Trophoblast cell (in vitro differentiated cells and primary cell): ENCODE measurements at regions not wholly inside any gene's neighbourhood (a gene's known extent, or its start where the extent isn't known, plus 50 kb on each side); places are given as distances from the start of the nearest gene placed in this dataset.
"Not testable (repeated sequence)": the region's sequence is repeated elsewhere in the genome, so short reads cannot be mapped to it uniquely, and the experiment has no call there.

Source experiments
- DNase-seq, 2 donors: peaks; one replicate each; pipeline ENCODE4 v3.0.0-alpha.2; 2016
- H2AFZ ChIP-seq: 2 replicates; pipeline ENCODE4 v1.6.1; 2013; ENCODE audit warnings: low read length, moderate library complexity, mild to moderate bottlenecking; ENCODE audit not compliant: insufficient read depth, poor library complexity
- H2AK5ac ChIP-seq: 2 replicates; pipeline ENCODE4 v1.6.1; 2013; ENCODE audit warnings: mild to moderate bottlenecking, low read length
- H2BK120ac ChIP-seq: 2 replicates; pipeline ENCODE4 v1.6.1; 2013; ENCODE audit warnings: low read length, mild to moderate bottlenecking, moderate library complexity; ENCODE audit not compliant: insufficient read depth, poor library complexity
- H2BK12ac ChIP-seq: 2 replicates; pipeline ENCODE4 v1.6.1; 2013; ENCODE audit warnings: mild to moderate bottlenecking, low read length, moderate library complexity
- H2BK5ac ChIP-seq: 2 replicates; pipeline ENCODE4 v1.6.1; 2013; ENCODE audit warnings: low read length, low read depth, moderate library complexity, mild to moderate bottlenecking; ENCODE audit not compliant: poor library complexity
- H3K14ac ChIP-seq: 2 replicates; pipeline ENCODE4 v1.6.1; 2013; ENCODE audit warnings: mild to moderate bottlenecking, low read length
- H3K18ac ChIP-seq: 2 replicates; pipeline ENCODE4 v1.6.1; 2013; ENCODE audit warnings: mild to moderate bottlenecking, low read length
- H3K23ac ChIP-seq: 2 replicates; pipeline ENCODE4 v1.6.1; 2013; ENCODE audit warnings: low read length
- H3K27ac ChIP-seq: 2 replicates; pipeline ENCODE4 v1.5.1; 2013; ENCODE audit warnings: low read depth, mild to moderate bottlenecking, inconsistent platforms, low read length, moderate library complexity
- H3K27me3 ChIP-seq: 2 replicates; pipeline ENCODE4 v1.6.1; 2013; ENCODE audit warnings: inconsistent platforms, mild to moderate bottlenecking, low read length, moderate library complexity; ENCODE audit not compliant: insufficient read depth
- H3K36me3 ChIP-seq, 2 experiments: 1 replicate in 1 of 2; 2 replicates in 1 of 2; pipeline ENCODE4 v1.6.1; 2013; ENCODE audit warnings: low read length in 2 of 2, mild to moderate bottlenecking in 2 of 2, moderate library complexity in 1 of 2; ENCODE audit not compliant: insufficient read depth in 2 of 2, control insufficient read depth in 1 of 2
- H3K4ac ChIP-seq: 2 replicates; pipeline ENCODE4 v1.6.1; 2013; ENCODE audit warnings: low read depth, mild to moderate bottlenecking, low read length, moderate library complexity
- H3K4me1 ChIP-seq, 2 experiments: 1 replicate in 1 of 2; 2 replicates in 1 of 2; pipeline ENCODE4 v1.6.1; 2013; ENCODE audit warnings: low read length in 2 of 2, mild to moderate bottlenecking in 2 of 2, moderate library complexity in 1 of 2; ENCODE audit not compliant: insufficient read depth in 2 of 2, control insufficient read depth in 1 of 2
- H3K4me2 ChIP-seq: 2 replicates; pipeline ENCODE4 v1.6.1; 2013; ENCODE audit warnings: inconsistent platforms, mild to moderate bottlenecking, low read length, moderate library complexity
- H3K4me3 ChIP-seq: 2 replicates; pipeline ENCODE4 v1.5.1; 2013; ENCODE audit warnings: mild to moderate bottlenecking, low read depth, low read length, inconsistent platforms
- H3K79me1 ChIP-seq: one replicate; pipeline ENCODE4 v1.6.1; 2013; ENCODE audit warnings: low read length
- H3K79me2 ChIP-seq: 2 replicates; pipeline ENCODE4 v1.6.1; 2013; ENCODE audit warnings: low read length, mild to moderate bottlenecking; ENCODE audit not compliant: control insufficient read depth, insufficient read depth, poor library complexity
- H3K9ac ChIP-seq: 2 replicates; pipeline ENCODE4 v1.6.1; 2013; ENCODE audit warnings: mild to moderate bottlenecking, low read length
- H3K9me3 ChIP-seq: 2 replicates; pipeline ENCODE4 v1.6.1; 2013; ENCODE audit warnings: low read depth, mild to moderate bottlenecking, control low read depth, inconsistent platforms, low read length; ENCODE audit not compliant: insufficient read depth
- H4K12ac ChIP-seq: 2 replicates; pipeline ENCODE4 v1.6.1; 2013; ENCODE audit warnings: low read depth, mild to moderate bottlenecking, low read length, moderate library complexity
- H4K8ac ChIP-seq: 2 replicates; pipeline ENCODE4 v1.6.1; 2013; ENCODE audit warnings: low read depth, mild to moderate bottlenecking, low read length, moderate library complexity
- H4K91ac ChIP-seq: one replicate; pipeline ENCODE4 v1.6.1; 2013; ENCODE audit warnings: low read depth, mild to moderate bottlenecking, low read length, moderate library complexity
- WGBS: extraction: QIAGEN DNeasy Blood & Tissue Kit; methylation state at CpG from one replicate; pipeline ENCODE4 v1.1.7; 2013; ENCODE audit warnings: missing lambda C conversion rate; ENCODE audit not compliant: insufficient read length, insufficient coverage; ENCODE audit errors: extremely low coverage; 5-methylcytosine and 5-hydroxymethylcytosine counted together

DNA sequence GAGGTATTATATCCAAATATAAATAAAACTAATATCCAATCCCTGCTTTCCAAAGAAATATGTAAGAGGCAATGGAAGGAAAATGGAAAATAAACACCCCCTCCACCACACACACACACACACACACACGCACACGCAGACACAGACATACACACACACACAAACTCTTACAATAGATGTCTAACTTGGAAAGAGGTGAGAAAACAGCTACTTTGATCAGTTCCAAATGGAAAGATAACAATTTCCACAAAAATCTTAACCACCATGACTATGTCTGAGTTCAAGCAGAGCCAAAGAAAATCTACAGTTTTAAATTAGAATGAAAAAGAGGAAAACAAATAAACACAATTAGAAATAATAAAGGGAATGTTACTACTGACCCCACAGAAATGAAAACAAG, 285.3 kb upstream of the TGFBR2 start:
- Histone ChIP-seq H3K79me1 (no peaks in the 10 kb centered on the region), H2BK120ac (no peak overlapping the region), H3K4me3 (no peak overlapping the region), H4K12ac (no peak overlapping the region), H3K4me2 (no peak overlapping the region), H2AK5ac (no peak overlapping the region), H3K79me2 (no peaks in the 10 kb centered on the region), H2BK12ac (no peak overlapping the region), H3K4ac (no peak overlapping the region), H3K23ac (no peak overlapping the region), H3K18ac (no peak overlapping the region), H3K14ac (no peak overlapping the region), H2BK5ac (no peak overlapping the region), H3K9ac (no peak overlapping the region), H4K91ac (no peak overlapping the region), H3K27ac (no peak overlapping the region), H2AFZ (no peak overlapping the region), H3K9me3 (no peaks in the 10 kb centered on the region), H3K27me3 (no peaks in the 10 kb centered on the region), H4K8ac (no peak overlapping the region), H3K36me3 (no peaks in the 10 kb centered on the region), H3K4me1 (no peaks in the 10 kb centered on the region)
- no CpG with 5 or more reads among the region's 2 CpGs for WGBS
- no peak for DNase-seq

DNA sequence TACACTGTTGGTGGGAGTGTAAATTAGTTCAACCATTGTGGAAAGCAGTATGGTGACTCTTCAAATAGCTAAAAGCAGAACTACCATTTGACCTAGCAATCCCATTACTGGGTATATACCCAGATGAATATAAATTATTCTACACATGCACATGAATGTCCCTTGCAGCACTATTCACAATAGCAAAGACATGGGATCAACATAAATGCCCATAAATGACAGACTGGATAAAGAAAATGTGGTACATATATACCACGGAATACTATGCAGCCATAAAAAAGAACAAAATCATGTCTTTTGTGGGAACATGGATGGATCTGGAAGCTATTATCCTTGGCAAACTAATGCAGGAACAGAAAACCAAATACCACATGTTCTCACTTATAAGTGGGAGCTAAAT, 282.8 kb upstream of the TGFBR2 start:
- not testable (repeated sequence) for H3K23ac ChIP-seq, H3K18ac ChIP-seq, H3K14ac ChIP-seq, H3K79me2 ChIP-seq, H3K9ac ChIP-seq, H3K4ac ChIP-seq, H3K9me3 ChIP-seq, H2AK5ac ChIP-seq, H3K4me1 ChIP-seq, H3K27me3 ChIP-seq, H3K79me1 ChIP-seq, H4K91ac ChIP-seq, H3K27ac ChIP-seq, H3K4me3 ChIP-seq, H2BK12ac ChIP-seq, DNase-seq, H2BK120ac ChIP-seq, H2BK5ac ChIP-seq, H2AFZ ChIP-seq, H4K8ac ChIP-seq, H3K36me3 ChIP-seq, H3K4me2 ChIP-seq, H4K12ac ChIP-seq
- WGBS, result no CpG with 5 or more reads among the region's 1 CpG

DNA sequence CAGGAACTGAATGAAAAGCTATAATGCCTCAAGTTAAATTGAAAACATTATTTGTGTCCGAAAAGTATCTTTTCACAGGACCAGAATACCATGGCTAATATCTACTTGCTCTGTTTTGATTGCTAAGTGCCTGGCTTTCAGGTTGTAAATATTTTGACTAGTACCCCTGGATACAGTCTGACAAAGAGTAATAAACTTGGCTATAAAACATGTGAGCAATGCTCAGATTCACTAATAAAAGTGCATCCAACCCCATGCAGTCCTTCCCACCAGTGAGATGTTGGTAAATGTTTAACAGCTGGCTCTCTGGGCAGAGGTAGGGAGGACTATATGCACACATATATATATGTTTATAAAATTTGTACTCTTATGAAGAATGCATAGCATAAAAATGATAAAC, 281.8 kb upstream of the TGFBR2 start:
- H3K4ac ChIP-seq, result no peak overlapping the region
- H3K23ac ChIP-seq, result no peak overlapping the region
- no peak overlapping the region for H3K4me3 ChIP-seq
- H3K79me1 ChIP-seq, result no peaks in the 10 kb centered on the region
- H3K9ac ChIP-seq, result no peak overlapping the region
- H2BK5ac ChIP-seq, result no peak overlapping the region
- no peak overlapping the region for H3K27ac ChIP-seq
- no peak for DNase-seq
- H2AK5ac ChIP-seq, result no peak overlapping the region
- no peak overlapping the region for H2AFZ ChIP-seq
- H3K27me3 ChIP-seq, result no peaks in the 10 kb centered on the region
- no peaks in the 10 kb centered on the region for H3K9me3 ChIP-seq
- no CpG with 5 or more reads among the region's 1 CpG for WGBS
- no peak overlapping the region for H4K12ac ChIP-seq
- no peak overlapping the region for H3K4me2 ChIP-seq
- no peak overlapping the region for H4K8ac ChIP-seq
- H2BK12ac ChIP-seq, result no peak overlapping the region
- H3K79me2 ChIP-seq, result no peaks in the 10 kb centered on the region
- no peaks in the 10 kb centered on the region for H3K36me3 ChIP-seq
- no peak overlapping the region for H3K14ac ChIP-seq
- H3K18ac ChIP-seq, result no peak overlapping the region
- no peak overlapping the region for H4K91ac ChIP-seq
- H3K4me1 ChIP-seq, result no peaks in the 10 kb centered on the region
- no peak overlapping the region for H2BK120ac ChIP-seq

DNA sequence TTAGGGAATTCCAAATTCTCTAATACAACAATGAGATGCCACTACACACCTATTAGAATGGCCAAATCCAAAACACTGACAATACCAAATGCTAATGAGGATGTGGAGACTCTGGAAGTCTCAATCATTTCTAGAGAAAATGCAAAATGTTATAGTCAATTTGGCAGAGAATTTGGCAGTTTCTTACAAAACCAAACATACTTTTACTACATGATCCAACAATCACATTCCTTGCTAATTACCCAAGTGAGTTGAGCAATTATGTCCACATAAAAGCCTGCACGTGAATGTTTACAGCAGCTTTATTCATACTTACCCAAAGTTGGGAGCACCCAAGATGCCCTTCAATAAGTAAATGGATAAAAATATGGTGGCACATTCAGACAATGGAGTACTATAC, 278.4 kb upstream of the TGFBR2 start:
- H4K91ac ChIP-seq, H3K14ac ChIP-seq, H3K79me2 ChIP-seq, H3K9me3 ChIP-seq, H3K9ac ChIP-seq, H2BK120ac ChIP-seq, H4K12ac ChIP-seq, H2AFZ ChIP-seq, H3K4ac ChIP-seq, H3K4me2 ChIP-seq, H3K18ac ChIP-seq, H2BK5ac ChIP-seq, H3K36me3 ChIP-seq, H4K8ac ChIP-seq, H3K27ac ChIP-seq, H3K27me3 ChIP-seq, DNase-seq, H3K23ac ChIP-seq, H2AK5ac ChIP-seq, H3K4me3 ChIP-seq, H3K79me1 ChIP-seq, H2BK12ac ChIP-seq, H3K4me1 ChIP-seq: not testable (repeated sequence)
- no CpG with 5 or more reads among the region's 1 CpG for WGBS
